ENCODE measurements at regions not wholly inside any gene's neighbourhood (a gene's known extent, or its start where the extent isn't known, plus 50 kb on each side); places are given as distances from the start of the nearest gene placed in this dataset.
"Not testable (repeated sequence)": the region's sequence is repeated elsewhere in the genome, so short reads cannot be mapped to it uniquely, and the experiment has no call there.

DNA sequence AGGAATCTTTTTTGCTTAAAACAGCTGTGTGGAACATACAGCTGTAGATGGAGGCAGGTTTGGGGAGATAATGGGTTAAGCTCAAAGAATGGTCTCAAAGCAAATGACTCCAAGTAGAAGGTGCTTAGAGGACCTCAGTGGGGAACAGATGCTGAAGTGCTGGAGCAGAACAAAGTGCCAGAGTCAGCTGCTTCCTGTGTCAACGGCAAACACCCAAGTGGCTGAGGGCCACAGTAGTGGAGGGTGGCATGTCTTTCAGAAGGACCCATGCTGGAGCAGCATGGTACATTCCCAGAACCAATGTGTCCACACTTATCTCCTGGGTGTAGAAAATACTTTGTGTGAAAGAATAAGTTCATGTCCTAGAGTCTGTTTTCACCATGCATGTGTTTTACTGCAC, 197.5 kb downstream of the CCNG2 start:
- no peak for DNase-seq (ENCODE audit: low read depth)
- H3K4me3 ChIP-seq (ENCODE audit: low read depth, low read length): no peak overlapping the region
- in situ Hi-C loops (cut with HindIII; ENCODE audit: low sequenced_read_pairs): no loop called here
- TF ChIP-seq, protein P1, sequence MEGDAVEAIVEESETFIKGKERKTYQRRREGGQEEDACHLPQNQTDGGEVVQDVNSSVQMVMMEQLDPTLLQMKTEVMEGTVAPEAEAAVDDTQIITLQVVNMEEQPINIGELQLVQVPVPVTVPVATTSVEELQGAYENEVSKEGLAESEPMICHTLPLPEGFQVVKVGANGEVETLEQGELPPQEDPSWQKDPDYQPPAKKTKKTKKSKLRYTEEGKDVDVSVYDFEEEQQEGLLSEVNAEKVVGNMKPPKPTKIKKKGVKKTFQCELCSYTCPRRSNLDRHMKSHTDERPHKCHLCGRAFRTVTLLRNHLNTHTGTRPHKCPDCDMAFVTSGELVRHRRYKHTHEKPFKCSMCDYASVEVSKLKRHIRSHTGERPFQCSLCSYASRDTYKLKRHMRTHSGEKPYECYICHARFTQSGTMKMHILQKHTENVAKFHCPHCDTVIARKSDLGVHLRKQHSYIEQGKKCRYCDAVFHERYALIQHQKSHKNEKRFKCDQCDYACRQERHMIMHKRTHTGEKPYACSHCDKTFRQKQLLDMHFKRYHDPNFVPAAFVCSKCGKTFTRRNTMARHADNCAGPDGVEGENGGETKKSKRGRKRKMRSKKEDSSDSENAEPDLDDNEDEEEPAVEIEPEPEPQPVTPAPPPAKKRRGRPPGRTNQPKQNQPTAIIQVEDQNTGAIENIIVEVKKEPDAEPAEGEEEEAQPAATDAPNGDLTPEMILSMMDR (IDR thresholded peaks at IDR 0.05; ENCODE audit: low read depth, low read length, missing control alignments): no peak

DNA sequence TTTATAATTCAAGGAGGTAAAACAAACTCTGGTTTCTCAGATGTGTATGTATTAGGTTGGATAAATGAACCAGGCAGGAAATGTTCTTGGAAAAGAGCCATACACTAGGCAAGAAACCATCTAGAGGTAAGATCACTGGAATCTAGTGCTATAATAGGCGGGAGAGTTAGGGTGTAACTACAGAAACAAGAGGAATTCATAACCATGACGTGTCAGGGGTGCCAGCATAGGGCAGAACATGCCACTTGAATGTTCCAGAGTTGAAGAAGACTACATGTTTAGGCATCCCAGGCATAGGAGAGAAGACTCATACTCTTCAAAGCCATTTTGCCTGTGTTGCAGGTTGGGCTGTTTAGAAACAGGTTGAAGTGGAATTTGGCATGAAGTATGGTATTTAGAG, 198.7 kb downstream of the CCNG2 start:
- TF ChIP-seq, protein P1 (IDR thresholded peaks at IDR 0.05; ENCODE audit: low read depth, low read length, missing control alignments): no peak
- no peak overlapping the region for H3K4me3 ChIP-seq (ENCODE audit: low read depth, low read length)
- in situ Hi-C loops (cut with HindIII; ENCODE audit: low sequenced_read_pairs): no loop called here
- DNase-seq (ENCODE audit: low read depth): no peak

DNA sequence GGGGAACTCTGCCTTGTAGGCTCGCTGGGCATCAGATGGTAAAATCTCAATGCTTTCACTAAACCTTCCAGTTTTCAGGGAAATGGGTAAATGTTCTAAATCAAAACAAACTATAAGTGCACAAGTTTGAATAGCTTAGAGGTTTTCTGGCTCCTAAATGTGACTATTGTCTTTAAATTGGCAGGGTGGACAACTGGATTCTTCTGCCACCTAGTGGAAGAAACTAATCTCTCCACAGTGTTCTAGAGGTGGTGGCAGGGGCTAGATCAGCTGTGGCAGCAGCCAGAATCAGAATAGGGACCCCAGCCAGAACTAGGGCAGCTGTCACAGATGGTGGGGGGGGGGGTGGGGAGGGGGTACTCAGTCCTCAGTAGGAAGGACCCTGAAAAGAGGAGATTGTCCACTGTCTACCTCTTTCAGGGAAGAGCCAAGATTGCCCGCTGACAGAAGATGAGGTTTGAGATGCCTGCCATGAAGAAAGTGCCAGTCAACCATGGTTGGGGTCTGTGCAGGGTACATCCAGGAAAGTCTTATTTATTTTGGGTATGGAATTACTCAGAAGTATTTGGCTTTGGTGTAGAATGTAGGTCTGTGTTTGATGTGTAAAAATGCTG, 201.4 kb downstream of the CCNG2 start:
- DNase-seq (ENCODE audit: low read depth): peak; percentile 28

DNA sequence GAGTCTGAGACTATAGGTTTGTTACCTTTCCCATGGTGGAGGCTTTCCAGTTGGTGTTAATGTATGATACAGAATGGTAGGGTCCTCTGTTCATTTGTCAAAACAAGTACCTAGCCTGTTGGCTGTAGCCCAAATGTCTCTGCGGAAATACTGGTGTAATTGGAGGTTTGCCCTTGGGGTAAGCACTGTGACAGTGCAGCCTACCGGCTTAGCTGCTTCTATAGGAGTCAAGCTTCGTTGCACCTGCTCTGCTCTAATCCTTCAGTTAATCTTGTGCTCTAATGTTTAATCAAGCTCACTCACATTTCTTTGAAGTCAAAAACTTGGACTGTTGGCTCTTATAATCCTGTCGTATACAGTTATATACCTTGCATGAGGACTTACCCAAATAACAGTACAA, 203.4 kb downstream of the CCNG2 start:
- DNase-seq (ENCODE audit: low read depth): no peak
- TF ChIP-seq, protein P1 (IDR thresholded peaks at IDR 0.05; ENCODE audit: low read depth, low read length, missing control alignments): no peak
- in situ Hi-C loops (cut with HindIII; ENCODE audit: low sequenced_read_pairs): no loop called here

More for the DNA sequence above, 201.4 kb downstream of the CCNG2 start:
- H3K4me3 ChIP-seq (ENCODE audit: low read depth, low read length): no peak overlapping the region
- in situ Hi-C loops (cut with HindIII; ENCODE audit: low sequenced_read_pairs): no loop called here
- TF ChIP-seq, protein P1 (IDR thresholded peaks at IDR 0.05; ENCODE audit: low read depth, low read length, missing control alignments): peak; percentile 83

DNA sequence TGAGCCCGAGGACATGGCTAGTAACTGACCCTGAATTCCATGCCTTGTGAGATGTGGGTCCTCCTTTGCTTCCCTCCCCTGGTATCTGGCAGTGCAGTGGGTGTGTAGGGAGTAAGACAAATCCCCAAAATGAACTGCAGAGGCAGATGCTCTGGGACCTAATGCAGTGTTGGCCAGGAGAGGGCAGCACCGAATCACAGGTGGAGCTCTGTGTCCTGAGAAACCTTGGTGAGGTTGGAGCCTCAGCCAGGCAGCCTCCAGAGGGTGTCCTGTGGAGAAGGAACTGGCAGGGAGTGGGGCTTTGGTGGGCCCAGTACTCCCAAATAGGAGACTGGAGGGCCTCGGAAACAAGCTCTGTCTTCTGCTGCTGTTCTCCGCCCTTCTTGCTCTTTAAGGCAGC, 209.9 kb downstream of the CCNG2 start:
- DNase-seq (ENCODE audit: low read depth); H3K4me3 ChIP-seq (ENCODE audit: low read depth, low read length); in situ Hi-C loops (cut with HindIII; ENCODE audit: low sequenced_read_pairs): not testable (repeated sequence)

More for the DNA sequence above, 203.4 kb downstream of the CCNG2 start:
- H3K4me3 ChIP-seq (ENCODE audit: low read depth, low read length): no peak overlapping the region

DNA sequence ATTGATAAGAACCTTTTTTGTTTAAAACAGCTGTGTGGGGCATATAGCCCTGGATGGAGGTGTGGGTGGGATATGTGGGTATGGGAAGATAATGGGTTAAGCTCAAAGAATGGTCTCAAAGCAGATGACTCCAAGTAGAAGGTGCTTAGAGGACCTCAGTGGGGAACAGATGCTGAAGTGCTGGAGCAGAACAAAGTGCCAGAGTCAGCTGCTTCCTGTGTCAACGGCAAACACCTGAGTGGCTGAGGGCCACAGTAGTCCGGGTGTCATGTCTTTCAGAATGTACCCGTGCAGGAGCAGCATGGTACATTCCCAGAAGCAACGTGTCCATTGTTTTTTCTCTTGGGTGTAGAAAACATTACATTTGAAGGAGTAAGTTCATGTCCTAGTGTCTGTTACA, 210.6 kb downstream of the CCNG2 start:
- TF ChIP-seq, protein P1 (IDR thresholded peaks at IDR 0.05; ENCODE audit: low read depth, low read length, missing control alignments): no peak
- in situ Hi-C loops (cut with HindIII; ENCODE audit: low sequenced_read_pairs): no loop called here
- H3K4me3 ChIP-seq (ENCODE audit: low read depth, low read length): no peak overlapping the region
- no peak for DNase-seq (ENCODE audit: low read depth)

DNA sequence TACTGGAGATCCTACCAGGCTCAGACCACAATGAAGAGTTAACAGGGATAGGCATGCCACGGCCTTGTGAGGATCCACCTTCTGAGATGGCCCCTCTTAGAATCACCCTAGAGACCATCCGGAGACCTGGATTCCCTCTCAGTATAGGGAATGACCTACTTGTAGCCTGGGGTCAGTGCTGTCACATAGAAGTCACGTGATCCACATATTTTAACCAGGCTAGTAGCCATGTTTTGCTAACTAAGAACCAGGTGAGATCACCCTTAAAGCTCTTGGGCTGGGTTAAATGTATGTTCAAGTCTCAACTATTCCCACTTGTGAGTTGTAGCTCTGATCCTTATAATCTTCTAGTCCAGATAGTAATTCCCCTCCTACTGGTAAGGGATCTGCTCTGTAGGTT, 215.4 kb downstream of the CCNG2 start:
- DNase-seq (ENCODE audit: low read depth): no peak
- in situ Hi-C loops (cut with HindIII; ENCODE audit: low sequenced_read_pairs): no loop called here
- TF ChIP-seq, protein P1 (IDR thresholded peaks at IDR 0.05; ENCODE audit: low read depth, low read length, missing control alignments): no peak
- H3K4me3 ChIP-seq (ENCODE audit: low read depth, low read length): no peak overlapping the region

All from astrocyte of the cerebellum (primary cell).